HFFc6 (cell line): ENCODE measurements at regions not wholly inside any gene's neighbourhood (a gene's known extent, or its start where the extent isn't known, plus 50 kb on each side); places are given as distances from the start of the nearest gene placed in this dataset.

Experiments
- DNase-seq: peaks from one replicate; pipeline ENCODE4 v3.0.0-alpha.2; 2018
- H3K27ac Mint-ChIP-seq: 2 replicates; pipeline ENCODE4 v1.8.0; 2020; ENCODE audit warnings: mild to moderate bottlenecking, mixed read lengths
- H3K27me3 Mint-ChIP-seq: 2 replicates; pipeline ENCODE4 v1.8.0; 2021; ENCODE audit warnings: mild to moderate bottlenecking, moderate library complexity, mixed read lengths; ENCODE audit not compliant: insufficient read depth
- H3K36me3 Mint-ChIP-seq: 2 replicates; pipeline ENCODE4 v1.8.0; 2021; ENCODE audit warnings: low read depth, mixed read lengths
- H3K4me1 Mint-ChIP-seq: 2 replicates; pipeline ENCODE4 v1.8.0; 2020; ENCODE audit warnings: low read depth, mixed read lengths
- H3K4me3 Mint-ChIP-seq: 2 replicates; pipeline ENCODE4 v1.8.0; 2020; ENCODE audit warnings: mild to moderate bottlenecking, moderate library complexity, mixed read lengths
- H3K9me3 Mint-ChIP-seq: 2 replicates; pipeline ENCODE4 v1.8.0; 2020; ENCODE audit warnings: mild to moderate bottlenecking, mixed read lengths
- CTCF ChIP-seq: fragments of 200-600 bp; sonication (generic); IDR thresholded peaks from 2 replicates; pipeline ENCODE4 v1.5.0; 2021; ENCODE audit warnings: antibody characterized with exemption, mild to moderate bottlenecking

- no peak for TF ChIP-seq CTCF
- Mint-ChIP-seq H3K27ac (no peak overlapping the region), H3K36me3 (no peaks in the 10 kb centered on the region), H3K4me1 (no peaks in the 10 kb centered on the region), H3K9me3 (no peaks in the 10 kb centered on the region), H3K27me3 (no peaks in the 10 kb centered on the region; the same call in 1 of the 2 replicates), H3K4me3 (no peak overlapping the region)
- no peak for DNase-seq
These were observed 813.3 kb upstream of the WWC1 start for GRCh38 chr5:167478188-167478587.

DNA sequence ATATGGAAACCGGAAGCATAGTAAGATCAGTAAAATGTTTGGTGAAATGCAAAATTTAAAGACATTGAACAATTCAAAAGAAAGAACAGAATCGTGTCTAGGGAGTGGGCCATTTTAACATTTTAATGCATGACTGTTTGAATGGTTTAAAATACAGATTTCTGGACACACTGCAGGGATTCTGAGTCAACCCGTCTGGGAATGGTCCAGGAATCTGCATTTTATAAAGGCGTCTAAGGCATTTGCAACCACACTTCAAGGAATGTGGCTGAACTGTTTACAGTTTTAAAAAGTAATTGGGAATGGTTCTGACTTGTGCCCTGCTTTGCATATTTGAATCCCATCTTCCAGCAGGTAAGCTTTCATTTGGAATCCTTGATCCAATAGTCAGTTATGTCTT lies 811.7 kb upstream of the WWC1 start:
- DNase-seq = no peak
- Mint-ChIP-seq H3K27me3 (no peaks in the 10 kb centered on the region; the same call in 1 of the 2 replicates), H3K9me3 (no peaks in the 10 kb centered on the region), H3K36me3 (no peaks in the 10 kb centered on the region), H3K27ac (no peak overlapping the region), H3K4me3 (no peak overlapping the region), H3K4me1 (peaks cover under 1% of the 10 kb centered on the region; the same call in 1 of the 2 replicates)
- TF ChIP-seq CTCF = no peak

GRCh38 chr5:167481345-167481744 lies 810.1 kb upstream of the WWC1 start:
- Mint-ChIP-seq H3K36me3 (no peaks in the 10 kb centered on the region), H3K27ac (no peak overlapping the region), H3K27me3 (no peaks in the 10 kb centered on the region; the same call in 1 of the 2 replicates), H3K4me3 (no peak overlapping the region), H3K4me1 (peaks cover 9% of the 10 kb centered on the region; the same call in 1 of the 2 replicates), H3K9me3 (no peaks in the 10 kb centered on the region)
- no peak for DNase-seq
- no peak for TF ChIP-seq CTCF

DNA sequence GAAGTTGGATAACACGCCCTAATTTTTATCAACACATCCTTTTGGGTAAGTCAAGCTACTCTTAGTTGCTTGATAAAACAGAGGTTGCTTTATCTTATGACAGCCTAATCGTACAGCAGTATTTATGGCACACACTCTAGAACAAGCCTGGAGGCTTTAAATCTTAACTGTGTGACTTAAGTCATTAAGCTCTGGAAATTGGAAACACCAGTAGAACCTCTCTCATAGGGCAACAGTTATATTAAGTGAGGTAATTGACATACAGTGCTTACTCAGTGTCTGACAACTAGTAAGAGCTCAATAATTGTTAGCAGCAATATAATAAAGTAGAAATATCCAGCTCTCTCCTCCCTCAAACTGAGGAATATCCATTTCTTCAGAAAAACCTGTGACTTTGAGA lies 808.9 kb upstream of the WWC1 start:
- Mint-ChIP-seq H3K4me1 (peaks cover 9% of the 10 kb centered on the region; the same call in 1 of the 2 replicates), H3K4me3 (no peak overlapping the region), H3K9me3 (no peaks in the 10 kb centered on the region), H3K27ac (no peak overlapping the region), H3K36me3 (no peaks in the 10 kb centered on the region), H3K27me3 (no peaks in the 10 kb centered on the region; the same call in 1 of the 2 replicates)
- no peak for DNase-seq
- TF ChIP-seq CTCF = no peak

DNA sequence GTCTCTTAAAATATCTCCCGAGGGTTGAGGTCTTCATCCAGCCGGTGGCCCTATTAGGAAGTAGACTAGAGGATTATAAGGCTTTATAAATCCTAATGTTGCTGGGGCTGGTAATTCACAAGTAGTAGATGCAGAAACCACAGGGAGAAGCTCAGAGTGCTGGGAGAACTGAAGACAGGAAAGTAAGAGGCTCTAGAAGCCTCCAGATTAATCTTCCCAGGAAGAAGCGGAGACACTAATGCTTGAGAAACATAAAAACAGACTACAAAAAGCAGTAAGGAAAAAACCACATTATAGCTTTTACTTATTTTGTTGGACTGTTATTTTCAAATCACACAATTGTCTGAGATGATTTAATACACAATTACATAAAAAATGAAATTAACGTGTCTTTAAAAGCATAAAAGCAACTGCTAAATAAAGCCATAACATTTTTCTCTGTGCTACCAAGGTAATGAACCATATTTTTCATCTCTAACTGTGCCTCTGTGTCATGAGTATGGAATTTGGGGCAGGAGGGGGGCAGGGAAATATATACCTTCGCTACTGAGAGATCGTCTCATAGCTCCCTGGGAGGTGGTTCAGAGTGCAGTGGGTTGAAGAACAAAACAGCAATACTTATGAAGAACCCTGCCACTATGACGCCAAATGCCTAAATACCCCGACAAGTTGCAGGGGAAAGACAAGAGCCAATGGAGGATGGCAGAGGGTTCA lies 806.2 kb upstream of the WWC1 start:
- no peak overlapping the region; the same call in 1 of the 2 replicates for H3K4me3 Mint-ChIP-seq
- H3K36me3 Mint-ChIP-seq = no peaks in the 10 kb centered on the region
- DNase-seq = no peak
- no peaks in the 10 kb centered on the region; the same call in 1 of the 2 replicates for H3K27me3 Mint-ChIP-seq
- H3K27ac Mint-ChIP-seq = no peak overlapping the region
- TF ChIP-seq CTCF = no peak
- H3K9me3 Mint-ChIP-seq = no peaks in the 10 kb centered on the region
- peaks cover 9% of the 10 kb centered on the region; the same call in 1 of the 2 replicates for H3K4me1 Mint-ChIP-seq
